ENCODE measurements at regions not wholly inside any gene's neighbourhood (a gene's known extent, or its start where the extent isn't known, plus 50 kb on each side); places are given as distances from the start of the nearest gene placed in this dataset.

DNA sequence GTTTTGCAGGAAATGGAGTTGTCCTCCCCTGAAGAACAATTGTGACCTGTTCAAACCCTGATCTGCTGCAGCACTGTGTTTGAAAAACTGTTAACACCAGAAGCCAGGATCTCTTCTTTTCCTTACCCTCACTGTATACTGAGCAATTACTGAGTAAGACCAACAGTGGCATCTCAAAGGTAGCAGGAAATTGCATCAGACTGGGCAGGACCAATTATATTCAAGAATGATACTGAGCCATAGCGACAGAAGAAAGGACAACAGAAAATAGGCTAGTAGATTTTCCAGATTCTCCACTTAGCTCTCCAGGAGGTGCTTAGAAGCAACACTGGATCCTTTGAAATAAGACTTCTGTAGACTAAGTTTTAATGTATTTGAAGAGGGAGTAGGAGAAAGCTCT is 57.4 kb upstream of the INHBA start:
- TF ChIP-seq EZH2 (IDR thresholded peaks at IDR 0.05) (no peak), POLR2AphosphoS5 (IDR thresholded peaks at IDR 0.05; ENCODE audit: borderline replicate concordance, low read depth, low read length) (no peak)

All from SK-N-MC (cell line).